DND-41 (cell line): ENCODE measurements at regions not wholly inside any gene's neighbourhood (a gene's known extent, or its start where the extent isn't known, plus 50 kb on each side); places are given as distances from the start of the nearest gene placed in this dataset.

ENCODE experiments used
- ATAC-seq: fragments of 200-7000 bp; cut with Tn5 transposase; 3 replicates; pipeline ENCODE4 v1.9.1; 2021; ENCODE audit warnings: low read depth; ENCODE audit not compliant: insufficient read depth
- DNase-seq: peaks from one replicate; pipeline ENCODE4 v3.0.0-alpha.2; 2020
- H2AFZ ChIP-seq: 2 replicates; pipeline ENCODE4 v1.6.0; 2012; ENCODE audit warnings: low read depth, low read length
- H3K27ac ChIP-seq: 2 replicates; pipeline ENCODE4 v1.5.1; 2012; ENCODE audit warnings: low read length, inconsistent platforms
- H3K27me3 ChIP-seq: fragments of 200-600 bp; sonication (generic); 2 replicates; pipeline ENCODE4 v1.6.0; 2012; ENCODE audit warnings: low read length, mild to moderate bottlenecking, inconsistent platforms; ENCODE audit not compliant: insufficient read depth, poor library complexity
- H3K36me3 ChIP-seq: 2 replicates; pipeline ENCODE4 v1.5.1; 2012; ENCODE audit warnings: low read length, inconsistent platforms; ENCODE audit not compliant: insufficient read depth
- H3K4me1 ChIP-seq: 2 replicates; pipeline ENCODE4 v1.5.1; 2012; ENCODE audit warnings: mild to moderate bottlenecking, low read length; ENCODE audit not compliant: insufficient read depth
- H3K4me2 ChIP-seq: 2 replicates; pipeline ENCODE4 v1.6.0; 2012; ENCODE audit warnings: mild to moderate bottlenecking, moderate library complexity, low read length, inconsistent platforms; ENCODE audit not compliant: insufficient read depth
- H3K4me3 ChIP-seq, 2 experiments: fragments of 200-600 bp in 1 of 2; shearing (Covaris generic) in 1 of 2; 2 replicates each; pipeline ENCODE4 v1.5.1; 2012 to 2016; ENCODE audit warnings: inconsistent platforms in 2 of 2, low read length in 2 of 2, mild to moderate bottlenecking in 2 of 2, low read depth in 1 of 2, moderate library complexity in 1 of 2
- H3K79me2 ChIP-seq: 2 replicates; pipeline ENCODE4 v1.6.0; 2012; ENCODE audit warnings: low read length, inconsistent platforms; ENCODE audit not compliant: insufficient read depth
- H3K9ac ChIP-seq: 2 replicates; pipeline ENCODE4 v1.6.0; 2012; ENCODE audit warnings: low read depth, mild to moderate bottlenecking, inconsistent platforms, low read length, moderate library complexity
- H3K9me3 ChIP-seq: 2 replicates; pipeline ENCODE4 v1.5.1; 2012; ENCODE audit warnings: low read length, moderate library complexity, mild to moderate bottlenecking, inconsistent platforms; ENCODE audit not compliant: insufficient read depth, severe bottlenecking
- H4K20me1 ChIP-seq: 2 replicates; pipeline ENCODE4 v1.6.0; 2012; ENCODE audit warnings: low read length; ENCODE audit not compliant: insufficient read depth
- CTCF ChIP-seq: IDR thresholded peaks from 2 replicates; pipeline ENCODE4 v1.5.1; 2012; ENCODE audit warnings: borderline replicate concordance, low read length, moderate library complexity, mild to moderate bottlenecking; ENCODE audit not compliant: poor library complexity, severe bottlenecking; ENCODE audit errors: extremely low read depth
- EZH2 ChIP-seq: IDR thresholded peaks from 3 replicates; pipeline ENCODE4 v1.6.1; 2012; ENCODE audit warnings: borderline replicate concordance, low read depth, mild to moderate bottlenecking, moderate library complexity, low read length, inconsistent platforms; ENCODE audit not compliant: severe bottlenecking

- Histone ChIP-seq H3K79me2 (no peaks in the 10 kb centered on the region), H3K4me2 (no peak overlapping the region), H3K27me3 (no peaks in the 10 kb centered on the region), H3K36me3 (no peaks in the 10 kb centered on the region), H3K9me3 (no peaks in the 10 kb centered on the region), H2AFZ (no peak overlapping the region), H3K27ac (no peak overlapping the region), H3K9ac (no peak overlapping the region), H3K4me1 (no peaks in the 10 kb centered on the region), H4K20me1 (no peaks in the 10 kb centered on the region), H3K4me3 (no peak overlapping the region)
- TF ChIP-seq CTCF (no peak), EZH2 (no peak)
- DNase-seq (no peak), ATAC-seq (no peak)
These were observed 107.3 kb downstream of the OR2K2 start for GRCh38 chr9:111222757-111223156.

GRCh38 chr9:111212874-111213273 lies 117.2 kb downstream of the OR2K2 start:
- DNase-seq (no peak), ATAC-seq (no peak)
- no peak overlapping the region for H3K4me2 ChIP-seq
- TF ChIP-seq EZH2, result no peak
- TF ChIP-seq CTCF, result no peak
- H3K9me3 ChIP-seq, result no peaks in the 10 kb centered on the region
- no peaks in the 10 kb centered on the region for H3K79me2 ChIP-seq
- H3K36me3 ChIP-seq, result no peaks in the 10 kb centered on the region
- no peaks in the 10 kb centered on the region for H3K4me1 ChIP-seq
- H3K9ac ChIP-seq, result no peak overlapping the region
- H3K4me3 ChIP-seq, result no peak overlapping the region
- no peak overlapping the region for H3K27ac ChIP-seq
- no peak overlapping the region for H2AFZ ChIP-seq
- H3K27me3 ChIP-seq, result no peaks in the 10 kb centered on the region
- H4K20me1 ChIP-seq, result no peaks in the 10 kb centered on the region

DNA sequence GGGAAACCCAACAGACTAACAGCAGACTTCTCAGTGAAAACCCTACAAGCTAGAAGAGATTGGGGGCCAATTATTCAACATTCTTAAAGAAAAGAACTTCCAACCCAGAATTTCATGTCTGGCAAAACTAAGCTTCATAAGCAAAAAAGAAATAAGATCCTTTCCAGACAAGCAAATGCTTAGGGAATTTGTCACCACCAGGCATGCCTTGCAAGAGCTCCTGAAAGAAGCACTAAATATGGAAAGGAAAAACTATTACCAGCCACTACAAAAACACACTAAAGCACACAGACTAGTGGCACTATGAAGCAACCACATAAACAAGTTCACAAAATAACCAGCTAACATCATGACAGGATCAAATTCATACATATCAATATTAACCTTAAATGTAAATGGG lies 131.1 kb downstream of the OR2K2 start:
- H2AFZ ChIP-seq, result no peak overlapping the region
- TF ChIP-seq CTCF, result no peak
- no peak for TF ChIP-seq EZH2
- no peaks in the 10 kb centered on the region for H3K9me3 ChIP-seq
- no peaks in the 10 kb centered on the region for H4K20me1 ChIP-seq
- H3K79me2 ChIP-seq, result no peaks in the 10 kb centered on the region
- H3K9ac ChIP-seq, result no peak overlapping the region
- H3K4me1 ChIP-seq, result no peaks in the 10 kb centered on the region
- no peaks in the 10 kb centered on the region for H3K36me3 ChIP-seq
- ATAC-seq (no peak), DNase-seq (no peak)
- H3K4me2 ChIP-seq, result no peak overlapping the region
- no peak overlapping the region for H3K4me3 ChIP-seq
- no peaks in the 10 kb centered on the region for H3K27me3 ChIP-seq
- H3K27ac ChIP-seq, result no peak overlapping the region

- H3K9ac ChIP-seq, result no peak overlapping the region
- H3K27ac ChIP-seq, result no peak overlapping the region
- no peak overlapping the region for H3K4me3 ChIP-seq
- no peak overlapping the region for H2AFZ ChIP-seq
- DNase-seq (no peak), ATAC-seq (no peak)
- H3K27me3 ChIP-seq, result no peaks in the 10 kb centered on the region
- H4K20me1 ChIP-seq, result no peaks in the 10 kb centered on the region
- no peaks in the 10 kb centered on the region for H3K79me2 ChIP-seq
- no peaks in the 10 kb centered on the region for H3K9me3 ChIP-seq
- TF ChIP-seq EZH2 (no peak), CTCF (no peak)
- H3K36me3 ChIP-seq, result no peaks in the 10 kb centered on the region
- no peak overlapping the region for H3K4me2 ChIP-seq
- no peaks in the 10 kb centered on the region for H3K4me1 ChIP-seq
These were observed 132.8 kb downstream of the OR2K2 start for GRCh38 chr9:111197256-111197655.
